ENCODE measurements at regions not wholly inside any gene's neighbourhood (a gene's known extent, or its start where the extent isn't known, plus 50 kb on each side); places are given as distances from the start of the nearest gene placed in this dataset.

GRCh38 chr13:111533900-111534683 is 213.7 kb downstream of the TEX29 start:
- no peaks in the 10 kb centered on the region for H3K9me2 ChIP-seq (replicated peaks; ENCODE audit: insufficient read depth, low read length)
- DNase-seq: no peak
- no peaks in the 10 kb centered on the region for H4K20me1 ChIP-seq (ENCODE audit: insufficient read depth, low read length)
- no peaks in the 10 kb centered on the region for H3K9me3 ChIP-seq (replicated peaks; ENCODE audit: insufficient read depth, low read length)
- no peak overlapping the region for H2AFZ ChIP-seq (ENCODE audit: low read length)
- H3K9ac ChIP-seq (ENCODE audit: low read length): no peak overlapping the region
- no peak for TF ChIP-seq EZH2phosphoT487 (IDR thresholded peaks at IDR 0.05; ENCODE audit: low read length)
- TF ChIP-seq EZH2 (optimal IDR thresholded peaks at IDR 0.05; ENCODE audit: low read depth, low read length): no peak
- TF ChIP-seq CTCF (IDR thresholded peaks at IDR 0.05; ENCODE audit: low read length): no peak
- H3K4me3 ChIP-seq (ENCODE audit: low read length): no peak overlapping the region
- H3K4me2 ChIP-seq (ENCODE audit: low read depth, low read length): no peak overlapping the region
- H3K4me1 ChIP-seq (ENCODE audit: low read length): no peaks in the 10 kb centered on the region
- H3K36me3 ChIP-seq (replicated peaks; ENCODE audit: insufficient read depth, low read length): no peaks in the 10 kb centered on the region; the same call in 1 of the 2 replicates
- no peak overlapping the region for H3K27ac ChIP-seq (ENCODE audit: low read length)
- H3F3A ChIP-seq (ENCODE audit: insufficient read depth, low read length): no peaks in the 10 kb centered on the region
- no peaks in the 10 kb centered on the region for H3K27me3 ChIP-seq (replicated peaks; ENCODE audit: insufficient read depth, low read length)
- peaks cover 35% of the 10 kb centered on the region for H3K79me2 ChIP-seq (ENCODE audit: low read length)

- Histone ChIP-seq H3K27me3 (replicated peaks; ENCODE audit: insufficient read depth, low read length) (no peaks in the 10 kb centered on the region), H3K79me2 (ENCODE audit: low read length) (peaks cover 33% of the 10 kb centered on the region), H3K4me3 (ENCODE audit: low read length) (no peak overlapping the region), H3K4me1 (ENCODE audit: low read length) (no peaks in the 10 kb centered on the region), H2AFZ (ENCODE audit: low read length) (no peak overlapping the region), H3K9me2 (replicated peaks; ENCODE audit: insufficient read depth, low read length) (no peaks in the 10 kb centered on the region), H3K4me2 (ENCODE audit: low read depth, low read length) (no peak overlapping the region), H3K27ac (ENCODE audit: low read length) (no peak overlapping the region), H4K20me1 (ENCODE audit: insufficient read depth, low read length) (no peaks in the 10 kb centered on the region), H3K9me3 (replicated peaks; ENCODE audit: insufficient read depth, low read length) (no peaks in the 10 kb centered on the region), H3K36me3 (replicated peaks; ENCODE audit: insufficient read depth, low read length) (no peaks in the 10 kb centered on the region; the same call in 1 of the 2 replicates), H3F3A (ENCODE audit: insufficient read depth, low read length) (no peaks in the 10 kb centered on the region), H3K9ac (ENCODE audit: low read length) (no peak overlapping the region)
- no peak for DNase-seq
- TF ChIP-seq EZH2 (optimal IDR thresholded peaks at IDR 0.05; ENCODE audit: low read depth, low read length) (no peak), CTCF (IDR thresholded peaks at IDR 0.05; ENCODE audit: low read length) (no peak), EZH2phosphoT487 (IDR thresholded peaks at IDR 0.05; ENCODE audit: low read length) (no peak)
Measured at GRCh38 chr13:111534751-111535522, 214.5 kb downstream of the TEX29 start.

DNA sequence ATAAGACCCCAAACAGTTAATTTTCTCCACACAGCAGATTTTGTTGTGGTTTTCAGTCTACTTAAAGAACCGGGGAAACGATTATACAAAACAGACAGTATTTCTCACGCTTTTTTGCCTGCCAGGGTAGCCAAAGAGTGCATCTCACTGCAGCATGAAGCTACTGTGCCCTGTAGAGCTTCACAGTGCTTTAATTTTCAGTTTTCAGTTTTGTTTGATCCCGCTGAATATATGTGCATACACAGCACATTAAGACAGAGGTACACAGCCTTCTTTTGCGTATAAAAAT is 215.0 kb downstream of the TEX29 start:
- H3K27me3 ChIP-seq (replicated peaks; ENCODE audit: insufficient read depth, low read length): no peaks in the 10 kb centered on the region
- no peak overlapping the region for H3K9ac ChIP-seq (ENCODE audit: low read length)
- TF ChIP-seq CTCF (IDR thresholded peaks at IDR 0.05; ENCODE audit: low read length): no peak
- H3K4me3 ChIP-seq (ENCODE audit: low read length): no peak overlapping the region
- DNase-seq: no peak
- H3F3A ChIP-seq (ENCODE audit: insufficient read depth, low read length): no peaks in the 10 kb centered on the region
- H3K4me2 ChIP-seq (ENCODE audit: low read depth, low read length): no peak overlapping the region
- no peaks in the 10 kb centered on the region for H4K20me1 ChIP-seq (ENCODE audit: insufficient read depth, low read length)
- H3K27ac ChIP-seq (ENCODE audit: low read length): no peak overlapping the region
- no peaks in the 10 kb centered on the region; the same call in 1 of the 2 replicates for H3K36me3 ChIP-seq (replicated peaks; ENCODE audit: insufficient read depth, low read length)
- H3K9me3 ChIP-seq (replicated peaks; ENCODE audit: insufficient read depth, low read length): no peaks in the 10 kb centered on the region
- peaks cover 30% of the 10 kb centered on the region for H3K79me2 ChIP-seq (ENCODE audit: low read length)
- no peaks in the 10 kb centered on the region for H3K4me1 ChIP-seq (ENCODE audit: low read length)
- H2AFZ ChIP-seq (ENCODE audit: low read length): no peak overlapping the region
- no peaks in the 10 kb centered on the region for H3K9me2 ChIP-seq (replicated peaks; ENCODE audit: insufficient read depth, low read length)
